Breast epithelium (tissue), 4 donors: ENCODE measurements at regions not wholly inside any gene's neighbourhood (a gene's known extent, or its start where the extent isn't known, plus 50 kb on each side); places are given as distances from the start of the nearest gene placed in this dataset.
A peak's percentile ranks its signal among the peaks of the same experiment; 100 is the strongest.

Experiments used
- DNase-seq, 2 donors: peaks; one replicate each; pipeline ENCODE4 v3.0.0-alpha.2; 2019; ENCODE audit warnings: low spot score in 2 of 2
- H3K27ac ChIP-seq, 2 donors: fragments of 200-600 bp; sonication (generic) in 1 of 2; one replicate each; pipeline ENCODE4 v1.5.1; 2016 to 2019; ENCODE audit warnings: mild to moderate bottlenecking in 1 of 2
- H3K27me3 ChIP-seq, 2 donors: fragments of 200-600 bp; sonication (generic) in 1 of 2; one replicate each; pipeline versions ENCODE4 v1.5.1 to v1.6.0; 2017 to 2019; ENCODE audit warnings: control low read depth in 1 of 2, mild to moderate bottlenecking in 1 of 2
- H3K36me3 ChIP-seq: fragments of 200-600 bp; one replicate; pipeline ENCODE4 v1.5.1; 2019
- H3K4me1 ChIP-seq, 2 donors: fragments of 200-600 bp; sonication (generic); one replicate each; pipeline ENCODE4 v1.5.1; 2016 to 2019; ENCODE audit warnings: control low read depth in 1 of 2
- H3K4me3 ChIP-seq, 3 donors: fragments of 200-600 bp; sonication (generic); 1 replicate in 2 of 3; 2 replicates in 1 of 3; pipeline ENCODE4 v1.5.1; 2016 to 2019; ENCODE audit warnings: mild to moderate bottlenecking in 3 of 3, moderate library complexity in 2 of 3
- H3K9me3 ChIP-seq, 2 donors: fragments of 200-600 bp; sonication (generic) in 1 of 2; one replicate each; pipeline ENCODE4 v1.5.1; 2016 to 2019; ENCODE audit warnings: control low read depth in 1 of 2
- CTCF ChIP-seq, 3 donors: fragments of 450-650 bp; IDR thresholded peaks; one replicate each; pipeline ENCODE4 v1.5.1; 2016 to 2017; ENCODE audit warnings: antibody characterized with exemption in 3 of 3, mild to moderate bottlenecking in 3 of 3, moderate library complexity in 3 of 3
- POLR2A ChIP-seq: fragments of 450-650 bp; IDR thresholded peaks from one replicate; pipeline ENCODE4 v1.6.1; 2016; ENCODE audit warnings: antibody characterized with exemption, mild to moderate bottlenecking, moderate library complexity
- POLR2AphosphoS5 ChIP-seq, 3 donors: sonication (generic); formaldehyde crosslinking; IDR thresholded peaks; one replicate each; pipeline ENCODE4 v1.6.1; 2017; ENCODE audit warnings: antibody characterized with exemption in 3 of 3
- intact Hi-C: fragments of 100-400 bp; cut with DNase I; formaldehyde crosslinking; loops from one replicate; pipeline ENCODE4 v1.15.1; 2023; ENCODE audit warnings: low total_unique reads

DNA sequence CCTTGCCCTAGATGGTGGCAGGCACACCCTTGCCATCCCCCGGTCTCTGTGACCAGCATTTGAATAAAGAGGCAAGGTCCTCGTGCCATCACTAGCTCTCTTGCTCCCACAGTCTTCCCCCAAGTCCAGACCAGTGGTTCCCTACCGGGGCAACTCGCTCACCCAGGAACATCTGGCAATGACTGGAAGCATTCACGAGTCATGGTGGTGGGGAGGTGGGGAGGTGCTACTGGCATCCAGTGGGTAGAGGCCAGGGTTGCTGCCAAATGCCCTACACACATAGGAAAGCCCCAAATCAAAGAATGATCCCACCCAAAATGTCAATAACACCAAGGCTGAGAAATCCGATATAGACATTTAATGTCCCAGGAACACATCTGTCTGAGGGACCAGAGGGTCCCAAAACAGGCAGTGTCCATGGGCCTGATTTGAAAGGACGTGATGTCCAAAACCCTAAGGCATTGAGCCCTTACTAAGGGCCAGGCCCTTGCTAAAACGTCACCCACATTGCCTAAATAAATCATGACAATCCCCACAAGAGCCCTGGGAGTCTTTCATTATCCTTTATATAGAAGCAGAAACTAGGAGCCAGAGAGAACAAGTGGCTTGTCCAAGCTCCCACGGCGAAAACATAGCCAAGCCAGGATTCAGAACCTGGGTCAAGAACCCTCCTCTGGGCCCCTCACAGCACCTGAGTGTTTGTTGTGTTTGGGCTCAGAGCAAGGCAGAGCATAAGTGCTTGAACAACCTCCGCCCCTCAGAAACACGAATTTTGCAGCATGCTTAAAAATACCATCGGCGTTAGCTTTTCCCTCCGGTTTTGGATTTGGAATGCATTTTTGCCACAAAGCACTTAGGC, 119.3 kb upstream of the WWC1 start:
- no peaks in the 10 kb centered on the region for H3K36me3 ChIP-seq
- no peaks in the 10 kb centered on the region for H3K27me3 ChIP-seq
- H3K4me1 ChIP-seq: no peaks in the 10 kb centered on the region
- H3K27ac ChIP-seq: no peak overlapping the region
- H3K4me3 ChIP-seq: no peak overlapping the region
- no peak for DNase-seq
- intact Hi-C loops: loop anchor here (5.0 kb wide), 1 partner anchor 450 kb away; no protein-coding TSS in a partner anchor
- TF ChIP-seq POLR2AphosphoS5 (IDR thresholded peaks at IDR 0.05) (no peak), POLR2A (no peak)
- H3K9me3 ChIP-seq: no peaks in the 10 kb centered on the region

DNA sequence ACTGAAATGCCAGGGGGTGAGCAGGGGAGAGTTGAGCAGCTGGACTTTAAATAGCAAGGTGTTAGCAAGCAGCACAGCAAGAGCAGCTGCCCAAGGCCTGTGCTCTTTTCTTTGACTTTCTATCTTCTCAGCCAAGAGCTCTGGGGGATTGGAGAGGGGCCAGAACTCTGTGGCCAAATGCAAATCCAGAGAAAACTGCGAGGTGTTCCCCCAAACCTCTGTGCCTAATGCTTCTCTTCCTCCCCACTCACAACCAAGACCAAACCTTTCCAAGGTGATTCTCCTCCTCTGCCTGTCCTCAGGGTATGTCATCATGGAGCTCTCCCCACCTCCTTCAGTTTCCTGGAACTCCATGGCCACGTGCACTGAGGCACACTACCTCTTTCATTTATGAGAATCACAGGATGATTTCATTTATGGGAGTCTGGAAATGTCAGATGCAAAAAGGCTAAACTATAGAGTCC, 118.7 kb upstream of the WWC1 start:
- intact Hi-C loops: loop anchor here (5.0 kb wide), 1 partner anchor 450 kb away; no protein-coding TSS in a partner anchor
- H3K4me3 ChIP-seq: no peak overlapping the region
- DNase-seq: peak in 1 of 2 donors; percentile 19
- no peaks in the 10 kb centered on the region for H3K9me3 ChIP-seq
- no peak overlapping the region for H3K27ac ChIP-seq
- H3K27me3 ChIP-seq: no peaks in the 10 kb centered on the region
- no peaks in the 10 kb centered on the region for H3K4me1 ChIP-seq
- no peak for TF ChIP-seq POLR2AphosphoS5 (IDR thresholded peaks at IDR 0.05)
- no peak for TF ChIP-seq CTCF (IDR thresholded peaks at IDR 0.05)
- no peak for TF ChIP-seq POLR2A
- H3K36me3 ChIP-seq: no peaks in the 10 kb centered on the region

- Histone ChIP-seq H3K9me3 (no peaks in the 10 kb centered on the region), H3K4me3 (no peak overlapping the region), H3K4me1 (no peaks in the 10 kb centered on the region), H3K27me3 (no peaks in the 10 kb centered on the region), H3K27ac (no peak overlapping the region), H3K36me3 (no peaks in the 10 kb centered on the region)
- intact Hi-C loops: loop anchor here (5.0 kb wide), 1 partner anchor 452 kb away; no protein-coding TSS in a partner anchor
- no peak for TF ChIP-seq POLR2A
- TF ChIP-seq POLR2AphosphoS5 (IDR thresholded peaks at IDR 0.05): no peak
- no peak for TF ChIP-seq CTCF (IDR thresholded peaks at IDR 0.05)
- no peak for DNase-seq
Observed at GRCh38 chr5:168174376-168174775, 117.1 kb upstream of the WWC1 start.

- TF ChIP-seq CTCF (IDR thresholded peaks at IDR 0.05): no peak
- TF ChIP-seq POLR2A: no peak
- no peak for TF ChIP-seq POLR2AphosphoS5 (IDR thresholded peaks at IDR 0.05)
- Histone ChIP-seq H3K4me3 (no peak overlapping the region), H3K4me1 (no peaks in the 10 kb centered on the region), H3K36me3 (no peaks in the 10 kb centered on the region), H3K27ac (no peak overlapping the region), H3K27me3 (no peaks in the 10 kb centered on the region), H3K9me3 (no peaks in the 10 kb centered on the region)
- intact Hi-C loops: no loop called here
- no peak for DNase-seq
Observed at GRCh38 chr5:168176251-168176650, 115.2 kb upstream of the WWC1 start.

- Histone ChIP-seq H3K27me3 (no peaks in the 10 kb centered on the region), H3K4me1 (no peaks in the 10 kb centered on the region), H3K4me3 (no peak overlapping the region), H3K9me3 (no peaks in the 10 kb centered on the region), H3K36me3 (no peaks in the 10 kb centered on the region), H3K27ac (no peak overlapping the region)
- no peak for DNase-seq
- TF ChIP-seq POLR2AphosphoS5 (IDR thresholded peaks at IDR 0.05) (no peak), POLR2A (no peak), CTCF (IDR thresholded peaks at IDR 0.05) (no peak)
- intact Hi-C loops: no loop called here
Observed at GRCh38 chr5:168176941-168177340, 114.5 kb upstream of the WWC1 start.
